ENCODE measurements at regions not wholly inside any gene's neighbourhood (a gene's known extent, or its start where the extent isn't known, plus 50 kb on each side); places are given as distances from the start of the nearest gene placed in this dataset.

DNA sequence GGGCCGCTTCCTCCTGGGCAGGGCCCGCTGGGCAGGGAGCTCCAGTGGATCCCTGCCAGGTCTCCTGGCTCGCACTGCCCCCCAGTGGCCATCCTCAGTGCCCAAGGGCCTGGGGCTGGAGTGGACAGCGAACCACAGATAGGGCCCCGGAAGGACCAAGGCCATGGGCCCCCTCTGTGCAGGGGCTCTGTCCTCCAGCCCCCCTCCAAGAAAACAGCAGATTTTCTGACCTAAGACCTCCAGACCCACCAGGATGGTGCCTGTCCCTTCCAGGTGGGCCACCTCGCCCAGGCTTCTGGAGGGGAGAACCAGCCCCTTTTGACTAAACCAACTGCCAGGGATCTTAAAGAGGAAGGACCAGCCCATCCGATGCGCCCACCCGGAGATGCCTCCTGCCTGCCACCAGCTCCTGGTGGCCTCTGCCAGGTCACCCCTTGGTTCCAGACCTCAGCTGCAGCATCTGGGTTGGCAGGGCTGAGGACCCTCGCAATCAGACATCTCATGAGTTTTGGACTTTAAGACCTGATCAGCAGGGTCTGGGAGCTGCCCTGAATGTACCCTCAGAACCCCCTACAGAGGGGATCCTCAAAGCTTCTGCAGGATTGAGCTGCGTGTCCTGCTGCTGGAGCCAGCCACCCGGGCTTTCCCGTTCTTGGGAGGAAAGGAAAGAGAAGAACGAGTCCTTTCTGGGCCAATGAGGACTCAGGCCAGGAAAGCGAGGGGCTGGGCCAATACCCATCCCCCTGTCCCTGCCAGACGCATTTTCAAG lies 325.8 kb upstream of the DIO3 start (continued):
- TF ChIP-seq, protein P1, sequence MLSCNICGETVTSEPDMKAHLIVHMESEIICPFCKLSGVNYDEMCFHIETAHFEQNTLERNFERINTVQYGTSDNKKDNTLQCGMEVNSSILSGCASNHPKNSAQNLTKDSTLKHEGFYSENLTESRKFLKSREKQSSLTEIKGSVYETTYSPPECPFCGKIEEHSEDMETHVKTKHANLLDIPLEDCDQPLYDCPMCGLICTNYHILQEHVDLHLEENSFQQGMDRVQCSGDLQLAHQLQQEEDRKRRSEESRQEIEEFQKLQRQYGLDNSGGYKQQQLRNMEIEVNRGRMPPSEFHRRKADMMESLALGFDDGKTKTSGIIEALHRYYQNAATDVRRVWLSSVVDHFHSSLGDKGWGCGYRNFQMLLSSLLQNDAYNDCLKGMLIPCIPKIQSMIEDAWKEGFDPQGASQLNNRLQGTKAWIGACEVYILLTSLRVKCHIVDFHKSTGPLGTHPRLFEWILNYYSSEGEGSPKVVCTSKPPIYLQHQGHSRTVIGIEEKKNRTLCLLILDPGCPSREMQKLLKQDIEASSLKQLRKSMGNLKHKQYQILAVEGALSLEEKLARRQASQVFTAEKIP (CRISPR knock-in tag; IDR thresholded peaks at IDR 0.05; ENCODE audit: borderline replicate concordance), result no peak
- TF ChIP-seq, protein P2, sequence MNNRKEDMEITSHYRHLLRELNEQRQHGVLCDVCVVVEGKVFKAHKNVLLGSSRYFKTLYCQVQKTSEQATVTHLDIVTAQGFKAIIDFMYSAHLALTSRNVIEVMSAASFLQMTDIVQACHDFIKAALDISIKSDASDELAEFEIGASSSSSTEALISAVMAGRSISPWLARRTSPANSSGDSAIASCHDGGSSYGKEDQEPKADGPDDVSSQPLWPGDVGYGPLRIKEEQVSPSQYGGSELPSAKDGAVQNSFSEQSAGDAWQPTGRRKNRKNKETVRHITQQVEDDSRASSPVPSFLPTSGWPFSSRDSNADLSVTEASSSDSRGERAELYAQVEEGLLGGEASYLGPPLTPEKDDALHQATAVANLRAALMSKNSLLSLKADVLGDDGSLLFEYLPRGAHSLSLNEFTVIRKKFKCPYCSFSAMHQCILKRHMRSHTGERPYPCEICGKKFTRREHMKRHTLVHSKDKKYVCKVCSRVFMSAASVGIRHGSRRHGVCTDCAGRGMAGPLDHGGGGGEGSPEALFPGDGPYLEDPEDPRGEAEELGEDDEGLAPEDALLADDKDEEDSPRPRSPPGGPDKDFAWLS (CRISPR knock-in tag; IDR thresholded peaks at IDR 0.05; ENCODE audit: borderline replicate concordance), result no peak
- TF ChIP-seq, protein P3, sequence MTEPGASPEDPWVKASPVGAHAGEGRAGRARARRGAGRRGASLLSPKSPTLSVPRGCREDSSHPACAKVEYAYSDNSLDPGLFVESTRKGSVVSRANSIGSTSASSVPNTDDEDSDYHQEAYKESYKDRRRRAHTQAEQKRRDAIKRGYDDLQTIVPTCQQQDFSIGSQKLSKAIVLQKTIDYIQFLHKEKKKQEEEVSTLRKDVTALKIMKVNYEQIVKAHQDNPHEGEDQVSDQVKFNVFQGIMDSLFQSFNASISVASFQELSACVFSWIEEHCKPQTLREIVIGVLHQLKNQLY (CRISPR knock-in tag; IDR thresholded peaks at IDR 0.05), result no peak
- TF ChIP-seq ZNF180 (CRISPR knock-in tag; IDR thresholded peaks at IDR 0.05; ENCODE audit: borderline replicate concordance, low read depth) (no peak), PHB2 (IDR thresholded peaks at IDR 0.05; ENCODE audit: partially characterized antibody) (no peak), ZNF556 (CRISPR knock-in tag; IDR thresholded peaks at IDR 0.05; ENCODE audit: borderline replicate concordance) (no peak; the same call in 1 of the 2 replicates), ZNF660 (CRISPR knock-in tag; IDR thresholded peaks at IDR 0.05; ENCODE audit: borderline replicate concordance, low read depth) (no peak), MTA1 (CRISPR knock-in tag; IDR thresholded peaks at IDR 0.05; ENCODE audit: borderline replicate concordance) (peak; percentile 75; the same call in 1 of the 2 replicates), HMG20B (CRISPR knock-in tag; conservative IDR thresholded peaks at IDR 0.05) (no peak), ZZZ3 (CRISPR knock-in tag; IDR thresholded peaks at IDR 0.05; ENCODE audit: borderline replicate concordance) (no peak), ZNF383 (CRISPR knock-in tag; IDR thresholded peaks at IDR 0.05; ENCODE audit: borderline replicate concordance) (no peak), PITX1 (CRISPR knock-in tag; IDR thresholded peaks at IDR 0.05) (no peak), MAF1 (CRISPR knock-in tag; IDR thresholded peaks at IDR 0.05; ENCODE audit: borderline replicate concordance) (no peak)
- TF ChIP-seq, protein P4, sequence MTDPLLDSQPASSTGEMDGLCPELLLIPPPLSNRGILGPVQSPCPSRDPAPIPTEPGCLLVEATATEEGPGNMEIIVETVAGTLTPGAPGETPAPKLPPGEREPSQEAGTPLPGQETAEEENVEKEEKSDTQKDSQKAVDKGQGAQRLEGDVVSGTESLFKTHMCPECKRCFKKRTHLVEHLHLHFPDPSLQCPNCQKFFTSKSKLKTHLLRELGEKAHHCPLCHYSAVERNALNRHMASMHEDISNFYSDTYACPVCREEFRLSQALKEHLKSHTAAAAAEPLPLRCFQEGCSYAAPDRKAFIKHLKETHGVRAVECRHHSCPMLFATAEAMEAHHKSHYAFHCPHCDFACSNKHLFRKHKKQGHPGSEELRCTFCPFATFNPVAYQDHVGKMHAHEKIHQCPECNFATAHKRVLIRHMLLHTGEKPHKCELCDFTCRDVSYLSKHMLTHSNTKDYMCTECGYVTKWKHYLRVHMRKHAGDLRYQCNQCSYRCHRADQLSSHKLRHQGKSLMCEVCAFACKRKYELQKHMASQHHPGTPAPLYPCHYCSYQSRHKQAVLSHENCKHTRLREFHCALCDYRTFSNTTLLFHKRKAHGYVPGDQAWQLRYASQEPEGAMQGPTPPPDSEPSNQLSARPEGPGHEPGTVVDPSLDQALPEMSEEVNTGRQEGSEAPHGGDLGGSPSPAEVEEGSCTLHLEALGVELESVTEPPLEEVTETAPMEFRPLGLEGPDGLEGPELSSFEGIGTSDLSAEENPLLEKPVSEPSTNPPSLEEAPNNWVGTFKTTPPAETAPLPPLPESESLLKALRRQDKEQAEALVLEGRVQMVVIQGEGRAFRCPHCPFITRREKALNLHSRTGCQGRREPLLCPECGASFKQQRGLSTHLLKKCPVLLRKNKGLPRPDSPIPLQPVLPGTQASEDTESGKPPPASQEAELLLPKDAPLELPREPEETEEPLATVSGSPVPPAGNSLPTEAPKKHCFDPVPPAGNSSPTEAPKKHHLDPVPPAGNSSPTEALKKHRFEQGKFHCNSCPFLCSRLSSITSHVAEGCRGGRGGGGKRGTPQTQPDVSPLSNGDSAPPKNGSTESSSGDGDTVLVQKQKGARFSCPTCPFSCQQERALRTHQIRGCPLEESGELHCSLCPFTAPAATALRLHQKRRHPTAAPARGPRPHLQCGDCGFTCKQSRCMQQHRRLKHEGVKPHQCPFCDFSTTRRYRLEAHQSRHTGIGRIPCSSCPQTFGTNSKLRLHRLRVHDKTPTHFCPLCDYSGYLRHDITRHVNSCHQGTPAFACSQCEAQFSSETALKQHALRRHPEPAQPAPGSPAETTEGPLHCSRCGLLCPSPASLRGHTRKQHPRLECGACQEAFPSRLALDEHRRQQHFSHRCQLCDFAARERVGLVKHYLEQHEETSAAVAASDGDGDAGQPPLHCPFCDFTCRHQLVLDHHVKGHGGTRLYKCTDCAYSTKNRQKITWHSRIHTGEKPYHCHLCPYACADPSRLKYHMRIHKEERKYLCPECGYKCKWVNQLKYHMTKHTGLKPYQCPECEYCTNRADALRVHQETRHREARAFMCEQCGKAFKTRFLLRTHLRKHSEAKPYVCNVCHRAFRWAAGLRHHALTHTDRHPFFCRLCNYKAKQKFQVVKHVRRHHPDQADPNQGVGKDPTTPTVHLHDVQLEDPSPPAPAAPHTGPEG (CRISPR knock-in tag; IDR thresholded peaks at IDR 0.05), result no peak
- TF ChIP-seq, protein P5, sequence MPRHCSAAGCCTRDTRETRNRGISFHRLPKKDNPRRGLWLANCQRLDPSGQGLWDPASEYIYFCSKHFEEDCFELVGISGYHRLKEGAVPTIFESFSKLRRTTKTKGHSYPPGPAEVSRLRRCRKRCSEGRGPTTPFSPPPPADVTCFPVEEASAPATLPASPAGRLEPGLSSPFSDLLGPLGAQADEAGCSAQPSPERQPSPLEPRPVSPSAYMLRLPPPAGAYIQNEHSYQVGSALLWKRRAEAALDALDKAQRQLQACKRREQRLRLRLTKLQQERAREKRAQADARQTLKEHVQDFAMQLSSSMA (CRISPR knock-in tag; IDR thresholded peaks at IDR 0.05), result no peak
- TF ChIP-seq, protein P6, sequence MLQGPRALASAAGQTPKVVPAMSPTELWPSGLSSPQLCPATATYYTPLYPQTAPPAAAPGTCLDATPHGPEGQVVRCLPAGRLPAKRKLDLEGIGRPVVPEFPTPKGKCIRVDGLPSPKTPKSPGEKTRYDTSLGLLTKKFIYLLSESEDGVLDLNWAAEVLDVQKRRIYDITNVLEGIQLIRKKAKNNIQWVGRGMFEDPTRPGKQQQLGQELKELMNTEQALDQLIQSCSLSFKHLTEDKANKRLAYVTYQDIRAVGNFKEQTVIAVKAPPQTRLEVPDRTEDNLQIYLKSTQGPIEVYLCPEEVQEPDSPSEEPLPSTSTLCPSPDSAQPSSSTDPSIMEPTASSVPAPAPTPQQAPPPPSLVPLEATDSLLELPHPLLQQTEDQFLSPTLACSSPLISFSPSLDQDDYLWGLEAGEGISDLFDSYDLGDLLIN (CRISPR knock-in tag; IDR thresholded peaks at IDR 0.05; ENCODE audit: borderline replicate concordance), result no peak
